HG03439 (cell line): ENCODE measurements at regions not wholly inside any gene's neighbourhood (a gene's known extent, or its start where the extent isn't known, plus 50 kb on each side); places are given as distances from the start of the nearest gene placed in this dataset.
"Not testable (repeated sequence)": the region's sequence is repeated elsewhere in the genome, so short reads cannot be mapped to it uniquely, and the experiment has no call there.

Experiments used
- ATAC-seq: cut with Tn5 transposase; IDR thresholded peaks from one replicate; pipeline ENCODE4 v1.9.1; 2021; ENCODE audit warnings: mild to moderate bottlenecking, moderate library complexity; ENCODE audit not compliant: unreplicated experiment

DNA sequence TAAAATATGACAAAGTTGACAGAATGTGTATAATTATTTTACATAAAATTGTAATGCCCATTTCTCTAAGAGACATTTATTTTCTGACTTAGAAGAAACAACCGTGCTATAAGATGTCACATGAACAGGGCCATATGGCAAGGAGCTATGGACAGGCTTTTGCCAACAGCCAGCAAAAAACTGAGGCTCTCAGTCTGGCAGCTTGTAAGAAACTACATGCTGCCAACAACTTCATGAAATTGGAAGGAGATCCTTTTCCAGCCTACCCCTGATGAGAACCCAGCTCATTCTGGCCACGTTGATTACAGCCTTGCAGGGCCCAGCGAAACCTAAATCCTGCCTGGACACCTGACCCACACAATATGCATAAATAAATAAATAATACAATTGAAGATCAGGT is 250.3 kb upstream of the ARSJ start:
- no peak for ATAC-seq

DNA sequence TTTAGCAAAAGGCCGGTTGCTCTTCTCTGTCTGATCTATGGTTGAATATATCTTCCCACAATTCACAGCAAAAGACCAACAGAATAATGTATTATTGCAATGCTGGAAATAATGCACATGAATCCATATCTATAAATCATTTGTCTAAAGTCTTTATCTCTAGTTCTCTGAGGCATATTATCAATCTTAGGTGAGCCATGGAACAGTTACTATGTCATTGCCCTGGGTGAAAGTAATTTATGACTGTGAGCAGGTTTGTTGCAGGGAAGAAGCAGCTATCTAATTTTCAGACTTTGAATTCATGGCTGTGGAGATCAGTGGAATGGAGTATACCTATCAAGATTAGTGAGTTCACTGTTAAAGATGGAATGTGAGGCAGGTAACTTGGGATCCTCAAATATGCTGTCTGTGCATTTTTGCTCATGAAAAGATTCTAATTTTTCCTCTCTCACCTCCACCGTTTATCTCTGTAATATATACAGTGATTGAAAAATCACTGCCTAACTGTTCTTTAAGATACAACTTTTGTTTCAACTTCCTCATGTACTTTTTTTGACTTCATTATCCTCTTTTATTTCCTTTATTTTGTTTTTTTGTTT is 256.8 kb upstream of the ARSJ start:
- ATAC-seq = no peak

DNA sequence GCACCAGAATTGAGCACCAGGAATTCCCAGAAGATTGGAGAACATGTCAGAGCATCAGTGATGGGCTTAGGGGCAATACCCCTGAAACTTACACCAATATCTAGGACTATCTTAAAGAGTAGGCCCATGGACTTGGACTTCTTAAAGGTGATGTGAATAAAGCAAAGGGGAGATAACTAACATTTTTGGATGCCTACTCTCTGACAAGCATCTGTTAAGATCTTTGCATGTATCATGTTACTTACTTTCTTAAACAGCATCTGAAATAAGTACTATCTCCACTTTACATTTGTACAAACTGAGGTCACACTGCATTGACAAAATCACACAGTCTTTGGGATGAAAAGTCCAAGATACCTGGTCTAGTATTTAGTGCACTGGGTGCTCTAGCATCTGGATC is 258.6 kb upstream of the ARSJ start:
- no peak for ATAC-seq

DNA sequence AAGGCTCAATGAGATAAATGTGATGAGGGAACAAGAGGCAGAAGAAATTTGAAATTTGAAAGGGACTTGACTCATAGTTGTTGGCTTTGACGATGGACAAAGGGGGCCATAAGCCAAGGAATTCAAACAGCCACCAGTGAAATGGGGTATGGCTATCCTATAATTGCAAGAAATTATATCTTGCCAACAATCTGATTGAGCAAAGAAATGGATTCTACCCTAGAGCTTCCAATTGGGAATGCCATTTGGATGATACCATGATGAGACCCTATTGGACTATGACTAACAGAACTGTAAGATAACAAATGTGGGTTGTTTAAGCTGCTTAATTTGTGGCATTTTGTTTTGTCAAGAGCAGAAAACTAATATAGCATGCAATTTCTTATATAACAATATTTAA is 270.1 kb upstream of the ARSJ start:
- ATAC-seq = no peak

DNA sequence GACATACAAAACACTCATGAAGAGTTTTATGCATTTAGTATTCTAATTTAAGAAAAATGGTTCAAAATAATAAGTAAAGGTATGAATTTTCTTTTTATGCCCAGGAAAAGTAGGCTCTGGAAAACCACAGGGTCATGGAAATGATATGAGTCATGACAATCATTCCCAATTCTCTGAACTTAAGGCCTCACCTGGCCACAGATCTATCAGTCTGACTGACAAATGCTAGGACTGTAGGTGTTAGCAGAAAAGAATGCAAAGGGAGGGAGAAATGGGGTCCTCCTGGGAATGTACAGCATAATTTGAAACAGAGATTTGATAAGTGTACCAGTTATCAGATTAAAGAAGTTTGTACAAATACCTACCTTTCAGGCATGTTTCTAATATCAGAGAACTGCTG is 270.5 kb upstream of the ARSJ start:
- no peak for ATAC-seq

DNA sequence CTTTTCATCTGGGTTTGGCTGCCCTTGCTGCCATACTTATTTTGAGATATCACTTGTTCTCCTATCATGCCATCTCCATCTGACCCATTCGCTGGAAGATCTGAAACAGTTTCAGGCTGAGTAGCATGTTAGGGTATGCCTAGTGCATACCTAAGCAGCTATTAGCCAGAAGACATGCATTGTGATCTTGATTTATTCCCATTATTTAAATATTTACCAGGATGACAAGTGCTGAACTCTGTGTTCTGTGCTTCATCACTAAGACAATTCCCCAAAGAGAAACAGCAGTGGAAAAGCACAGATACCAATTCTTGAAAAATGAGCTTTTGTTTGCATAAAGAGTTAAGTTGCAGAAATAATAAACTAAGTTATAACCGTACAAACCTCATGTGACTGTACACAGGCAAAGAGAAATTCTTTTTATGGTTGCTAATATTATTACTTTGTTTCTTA is 271.0 kb upstream of the ARSJ start:
- no peak for ATAC-seq

DNA sequence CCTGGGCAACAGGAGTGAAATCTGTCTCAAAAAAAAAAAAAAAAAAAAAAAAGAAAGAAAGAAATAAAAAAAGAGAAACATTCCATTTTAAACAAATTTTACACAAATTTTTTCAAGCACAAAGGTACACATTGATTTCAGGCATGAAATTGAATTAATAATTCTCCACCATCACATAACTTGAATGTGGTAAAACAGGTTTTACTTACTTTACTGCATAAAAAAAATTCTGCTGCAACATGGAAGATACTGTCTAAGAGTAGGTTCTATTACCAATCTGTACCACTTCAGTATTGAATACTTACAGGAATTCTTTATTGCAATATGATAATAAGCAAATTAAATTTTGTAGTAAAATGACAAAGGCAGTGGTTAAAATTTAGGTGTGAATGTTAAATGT is 271.6 kb upstream of the ARSJ start:
- no peak for ATAC-seq

DNA sequence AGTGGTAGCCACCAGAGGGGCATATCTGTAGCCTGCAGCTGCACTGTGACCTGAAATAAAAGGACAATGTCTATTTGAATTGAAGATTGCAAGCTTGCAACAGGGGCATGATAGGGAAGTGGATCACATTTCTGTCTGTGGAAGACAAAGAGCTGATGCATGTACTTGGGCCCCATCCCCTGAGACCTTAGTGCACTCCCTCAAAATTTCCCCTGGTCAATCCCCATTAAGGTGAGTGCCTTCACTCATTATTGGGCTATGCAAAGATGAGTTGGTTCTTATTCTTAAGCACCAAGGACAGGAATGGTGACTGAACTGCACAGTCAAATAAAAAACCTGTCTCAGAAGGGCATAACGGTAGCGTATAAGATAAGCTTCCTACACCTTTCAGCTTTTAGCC is 273.1 kb upstream of the ARSJ start:
- no peak for ATAC-seq

DNA sequence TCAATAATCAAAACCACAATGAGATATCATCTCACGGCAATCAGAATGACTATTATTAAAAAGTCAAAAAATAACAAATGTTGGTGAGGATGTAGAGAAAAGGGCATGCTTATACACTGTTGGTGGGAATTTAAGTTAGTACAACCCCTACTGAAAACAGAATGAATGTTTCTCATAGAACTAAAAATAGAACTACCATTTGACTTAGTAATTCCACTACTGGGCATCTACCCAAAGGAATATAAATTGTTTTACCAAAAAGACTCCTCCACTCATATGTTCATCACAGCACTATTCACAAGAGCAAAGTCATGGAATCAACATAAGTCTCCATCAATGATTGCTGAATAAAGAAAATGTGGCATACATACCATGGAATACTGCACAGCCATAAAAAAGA is 278.1 kb upstream of the ARSJ start:
- ATAC-seq = no peak

DNA sequence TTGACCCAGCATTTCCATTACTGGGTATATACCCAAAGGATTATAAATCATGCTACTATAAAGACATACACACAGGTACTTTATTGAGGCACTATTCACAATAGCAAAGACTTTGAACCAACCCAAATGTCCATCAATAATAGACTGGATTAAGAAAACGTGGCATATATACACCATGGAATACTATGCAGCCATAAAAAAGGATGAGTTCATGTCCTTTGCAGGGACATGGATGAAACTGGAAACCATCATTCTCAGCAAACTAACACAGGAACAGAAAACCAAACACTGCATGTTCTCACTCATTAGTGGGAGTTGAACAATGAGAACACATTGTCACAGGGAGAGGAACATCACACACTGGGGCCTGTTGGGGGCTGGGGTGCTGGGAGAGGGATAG is 283.0 kb upstream of the ARSJ start:
- not testable (repeated sequence) for ATAC-seq

DNA sequence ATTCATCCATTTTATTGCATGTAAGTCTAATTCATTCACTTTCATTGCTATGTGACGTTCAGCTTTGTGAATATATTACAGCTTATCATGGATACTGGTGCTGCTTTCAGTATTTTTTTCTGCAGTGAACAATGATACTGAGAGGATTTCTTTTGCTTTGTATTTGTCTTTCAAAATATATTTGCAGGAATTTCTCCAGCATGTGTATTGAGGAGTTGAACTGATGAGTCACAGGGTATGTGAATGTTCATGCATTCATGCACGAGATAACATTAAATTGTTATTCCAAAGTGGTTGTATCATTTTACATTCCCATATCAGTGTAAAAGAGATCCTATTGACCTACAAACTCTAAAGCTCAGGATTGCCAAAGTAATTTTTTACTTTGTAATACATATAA is 283.8 kb upstream of the ARSJ start:
- no peak for ATAC-seq

DNA sequence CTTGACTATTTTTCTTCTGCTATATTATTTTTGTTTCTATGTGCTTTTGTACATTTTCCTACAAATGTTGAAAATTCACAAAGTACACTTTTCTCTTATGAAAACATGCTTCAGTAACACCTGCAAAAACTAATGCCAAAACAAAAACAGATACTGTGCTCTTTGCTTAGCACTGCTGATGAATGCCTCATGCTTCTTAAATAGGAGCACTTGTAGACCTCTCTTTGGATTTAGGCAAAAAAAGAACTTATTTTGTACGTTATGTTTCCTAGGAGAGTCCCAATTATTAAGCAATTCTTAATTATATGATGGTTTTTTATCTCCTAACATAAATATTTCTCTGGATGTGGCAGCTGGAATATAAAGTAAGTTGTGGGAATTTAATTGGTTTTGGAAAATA is 285.0 kb upstream of the ARSJ start:
- ATAC-seq = no peak

DNA sequence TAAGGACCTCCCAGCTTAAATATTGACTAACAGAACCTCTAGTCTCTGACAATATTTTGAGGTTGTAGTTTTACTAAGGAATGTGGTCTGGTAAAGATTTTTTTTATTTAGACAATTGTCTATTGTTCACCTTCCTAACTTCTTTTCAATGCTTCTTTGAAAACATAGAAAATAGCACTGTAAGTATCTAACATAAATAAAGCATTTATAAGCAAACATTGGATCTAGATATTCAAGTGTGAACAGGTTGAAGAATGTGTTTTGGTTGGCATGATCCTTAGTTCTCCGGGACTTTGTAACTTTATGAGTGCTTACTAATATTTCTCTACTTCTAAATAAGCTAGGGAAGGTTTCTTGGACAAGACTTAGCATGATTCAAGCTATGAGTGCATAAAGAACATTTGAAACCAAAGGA is 285.4 kb upstream of the ARSJ start:
- no peak for ATAC-seq

DNA sequence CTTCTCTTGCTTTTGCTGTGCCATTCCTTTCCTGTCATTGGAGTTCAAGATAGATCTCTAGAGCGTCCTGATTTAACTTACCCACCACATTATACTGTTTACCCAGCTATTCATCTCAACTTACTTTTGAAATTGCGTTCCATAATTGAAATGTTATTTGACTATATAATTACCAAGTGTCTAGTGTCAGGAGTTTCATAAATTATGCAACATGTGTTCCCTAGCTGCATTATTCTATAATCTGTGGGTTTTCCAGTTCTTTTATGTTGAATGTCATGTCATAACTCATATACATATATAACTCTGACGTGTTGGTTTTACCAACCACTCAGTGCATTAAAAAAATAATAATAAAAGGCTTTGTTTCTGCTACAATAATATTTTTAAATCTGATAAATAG is 285.9 kb upstream of the ARSJ start:
- no peak for ATAC-seq

DNA sequence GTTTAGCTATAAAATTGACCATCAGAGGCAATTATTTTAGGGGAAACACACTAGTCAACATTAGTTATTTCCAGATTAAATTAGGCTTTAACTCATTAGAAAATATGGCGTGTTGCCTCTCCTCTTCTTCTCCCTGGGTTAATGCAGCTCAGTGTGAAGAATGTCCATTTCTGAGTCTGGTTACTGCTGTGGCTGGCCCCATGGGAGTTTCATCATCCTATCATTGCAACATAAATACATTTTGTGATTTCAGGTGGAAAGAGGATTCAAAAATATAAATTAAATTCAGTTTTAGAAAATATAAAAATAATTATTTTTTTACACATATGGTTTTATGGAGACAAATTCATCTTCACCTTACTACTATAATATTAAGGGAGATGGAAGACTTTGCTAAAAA is 288.5 kb upstream of the ARSJ start:
- ATAC-seq = no peak

DNA sequence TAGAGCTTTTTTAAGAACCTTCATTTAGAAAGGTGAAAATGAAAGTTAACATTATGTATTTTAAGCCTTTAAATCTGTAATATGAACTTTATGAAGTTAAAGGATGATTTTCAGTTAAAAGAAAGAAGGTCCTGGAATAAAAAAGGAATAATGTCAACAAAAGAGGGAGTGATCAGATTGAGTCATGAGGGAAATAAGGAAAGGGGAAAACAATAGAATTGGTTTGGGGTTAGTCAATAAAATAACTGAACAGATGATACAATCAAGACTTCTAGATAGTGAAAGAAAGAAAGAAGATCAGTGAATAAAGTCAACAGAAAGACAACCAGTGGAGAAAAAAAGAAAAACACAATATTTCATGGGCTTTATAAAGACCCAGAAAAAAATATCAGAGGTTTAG is 291.6 kb upstream of the ARSJ start:
- ATAC-seq = no peak

DNA sequence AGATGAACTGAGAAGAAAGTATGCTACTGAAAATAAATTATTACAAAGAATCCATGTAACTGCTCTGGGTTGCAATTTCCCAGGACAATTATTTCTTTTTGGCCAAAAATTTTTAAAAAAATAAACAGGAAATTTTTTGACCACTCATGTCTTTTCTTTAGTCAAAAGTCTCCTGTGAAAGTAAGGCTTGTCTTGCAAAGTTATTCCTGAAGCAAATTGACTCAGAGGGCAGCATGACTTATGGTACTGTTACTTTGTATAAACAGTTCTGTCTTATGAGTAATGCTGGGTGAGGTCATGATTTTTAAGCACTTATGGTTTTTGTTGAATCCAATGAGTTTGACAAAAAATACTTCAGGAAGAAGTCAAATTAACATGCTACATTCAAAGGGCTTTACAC is 292.8 kb upstream of the ARSJ start:
- ATAC-seq = no peak

DNA sequence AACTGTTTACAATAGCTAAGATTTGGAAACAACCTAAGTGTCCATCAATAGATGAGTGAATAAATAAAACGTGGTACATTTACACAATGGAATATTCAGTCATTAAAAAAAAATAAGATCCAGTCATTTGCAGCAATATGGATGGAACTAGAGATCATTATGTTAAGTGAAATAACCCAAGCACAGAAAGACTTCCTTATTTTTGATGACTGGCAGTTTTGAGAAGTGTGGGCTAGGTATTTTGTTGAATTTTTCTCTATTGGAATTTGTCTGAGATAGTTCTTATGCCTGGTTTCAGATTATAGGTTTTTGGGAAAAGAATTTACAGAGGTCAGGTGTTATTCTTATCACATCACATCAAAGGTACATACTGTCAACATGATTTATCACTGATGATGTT is 293.8 kb upstream of the ARSJ start:
- ATAC-seq = no peak

DNA sequence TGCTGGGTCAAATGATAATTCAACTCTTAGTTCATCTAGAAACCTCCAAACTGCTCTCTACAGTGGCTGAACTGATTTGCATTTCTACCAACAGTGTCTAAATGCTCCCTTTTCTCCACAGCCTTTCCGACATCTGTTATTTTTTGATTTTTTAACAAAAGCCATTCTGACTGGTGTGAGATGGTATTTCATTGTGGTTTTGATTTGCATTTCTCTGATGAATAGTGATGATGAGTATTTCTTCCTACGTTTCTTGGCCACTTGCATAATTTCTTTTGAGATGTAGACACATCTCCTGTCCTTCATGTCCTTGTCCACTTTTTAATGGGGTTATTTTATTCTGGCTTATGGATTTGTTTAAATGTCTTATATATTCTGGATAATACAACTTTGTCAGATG is 298.2 kb upstream of the ARSJ start:
- ATAC-seq = no peak

DNA sequence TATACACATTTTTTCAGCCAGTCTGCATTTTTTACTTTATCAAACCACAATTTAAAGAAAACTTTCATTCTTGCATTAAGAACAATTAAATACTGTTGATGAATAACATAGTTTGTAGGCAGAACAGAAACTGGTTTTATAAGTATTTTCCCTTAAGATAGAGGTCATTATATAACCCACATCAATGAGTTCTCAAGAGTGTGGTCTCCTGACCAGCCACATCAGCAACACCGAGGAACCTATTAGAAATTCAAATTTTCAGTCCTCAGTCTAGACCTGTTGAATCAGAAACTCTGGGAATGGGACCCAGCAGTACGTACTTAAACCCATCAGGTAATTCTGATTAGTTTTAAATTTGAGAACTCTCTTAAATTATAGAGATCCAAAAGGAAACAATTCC is 299.6 kb upstream of the ARSJ start:
- ATAC-seq = no peak

DNA sequence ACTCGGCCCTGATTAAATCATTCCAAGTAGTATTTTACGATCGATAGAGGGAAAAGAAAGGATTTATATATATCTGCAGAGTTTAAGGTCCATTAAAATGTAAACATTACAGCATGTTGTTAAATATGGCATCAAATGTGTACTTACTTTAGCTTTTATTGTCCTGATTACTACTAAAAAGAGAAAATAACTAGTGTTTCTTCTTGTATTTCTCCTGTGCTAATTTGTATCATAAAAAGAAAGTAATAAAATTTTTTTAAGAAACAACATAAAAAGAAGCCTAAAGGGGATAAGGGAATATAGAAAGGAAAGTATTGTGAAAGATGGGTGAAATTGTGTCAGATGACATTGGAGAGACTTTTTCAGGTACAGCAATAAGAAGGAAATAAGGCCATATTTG is 300.3 kb upstream of the ARSJ start:
- ATAC-seq = no peak

DNA sequence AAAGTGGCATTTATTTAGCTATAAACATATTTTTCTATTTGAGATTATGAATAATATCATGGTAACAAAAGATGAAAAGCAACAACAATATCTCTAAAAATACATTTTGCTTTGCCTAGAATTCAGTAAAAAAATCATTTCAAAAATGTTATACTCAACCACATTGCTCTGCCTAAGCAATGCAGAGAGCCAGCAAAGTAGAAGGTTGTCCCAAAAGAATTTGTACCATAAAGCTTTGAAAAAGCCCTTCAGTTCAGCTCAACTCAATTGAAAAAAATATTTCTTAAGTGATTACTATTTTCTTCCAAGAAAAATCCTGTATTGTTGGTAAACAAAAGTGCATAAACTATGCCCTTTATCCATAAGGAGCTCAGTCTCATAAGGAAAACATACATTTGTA is 301.2 kb upstream of the ARSJ start:
- no peak for ATAC-seq

DNA sequence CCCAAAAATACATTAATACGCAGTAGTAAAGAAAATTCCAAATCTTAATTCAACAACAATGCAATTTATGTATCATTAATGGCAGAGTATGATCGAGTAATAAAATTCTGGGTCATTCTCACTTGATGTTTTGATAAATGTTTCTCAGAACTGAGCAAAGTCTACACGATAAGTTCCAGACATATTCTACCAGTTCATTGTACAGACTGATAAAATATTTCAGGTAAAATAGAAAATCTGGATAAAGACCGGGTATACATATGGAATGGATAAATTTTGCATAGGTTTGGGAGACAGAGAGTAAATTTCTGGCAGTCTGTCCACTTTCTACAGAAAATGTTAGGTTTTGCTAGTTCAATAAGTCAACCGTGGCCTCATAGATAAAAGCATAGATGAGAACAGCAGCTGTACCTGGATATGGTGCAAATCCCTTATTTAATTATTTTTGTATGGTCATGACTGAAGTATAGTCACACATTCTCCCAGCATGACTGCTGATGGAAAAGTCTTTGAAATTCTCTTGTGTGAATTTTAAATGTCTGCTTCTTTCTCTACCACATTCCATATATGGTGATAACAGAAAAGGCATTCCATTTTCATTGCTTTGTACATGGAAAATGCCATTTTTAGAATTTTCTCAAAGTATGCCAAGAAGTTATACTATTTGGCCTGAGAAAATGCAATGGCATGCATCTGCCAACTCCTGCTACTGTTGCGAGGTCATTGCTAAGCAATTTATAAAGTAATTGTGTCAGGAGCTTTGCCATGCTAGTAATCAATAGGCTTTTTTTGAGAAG is 301.9 kb upstream of the ARSJ start:
- ATAC-seq = no peak
